ENCODE measurements at regions not wholly inside any gene's neighbourhood (a gene's known extent, or its start where the extent isn't known, plus 50 kb on each side); places are given as distances from the start of the nearest gene placed in this dataset.

GRCh38 chr18:46346213-46346612 is 242.0 kb downstream of the HAUS1 start:
- TF ChIP-seq PRDM6 (tag by site-specific recombination; IDR thresholded peaks at IDR 0.05) = no peak
- no peak for TF ChIP-seq MEIS1 (CRISPR knock-in tag; IDR thresholded peaks at IDR 0.05; ENCODE audit: borderline replicate concordance)
- TF ChIP-seq CTCF (tag by site-specific recombination; IDR thresholded peaks at IDR 0.05) = no peak
